Activated CD4-positive, alpha-beta T cell treated with anti-CD3 and anti-CD28 coated beads, Interleukin-2, amount 50 U/mL, for 24 hours (primary cell): ENCODE measurements at regions not wholly inside any gene's neighbourhood (a gene's known extent, or its start where the extent isn't known, plus 50 kb on each side); places are given as distances from the start of the nearest gene placed in this dataset.
"Not testable (repeated sequence)": the region's sequence is repeated elsewhere in the genome, so short reads cannot be mapped to it uniquely, and the experiment has no call there.

Experiments used
- DNase-seq, 2 donors: peaks; one replicate each; pipeline ENCODE4 v3.0.0-alpha.2; 2020; ENCODE audit warnings: low read depth in 1 of 2, low spot score in 1 of 2

DNA sequence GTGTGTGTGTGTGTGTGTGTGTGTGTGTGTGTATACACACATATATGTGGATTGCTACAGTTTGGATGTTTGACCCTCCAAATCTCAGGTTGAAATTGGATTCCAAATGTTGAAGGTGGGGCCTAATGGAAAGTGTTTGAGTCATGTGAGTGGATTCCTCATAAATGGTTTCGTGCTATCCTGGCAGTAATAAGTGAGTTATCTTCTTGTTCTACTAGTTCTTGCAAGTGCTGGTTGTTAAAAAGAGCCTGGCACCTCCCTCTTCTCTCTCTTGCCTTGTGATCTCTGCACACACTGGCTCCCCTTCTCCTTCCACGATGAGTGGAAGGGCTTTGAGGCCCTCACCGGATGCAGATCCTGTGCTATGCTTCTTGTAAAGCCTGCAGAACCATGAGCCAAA, 344.1 kb downstream of the SH2D1A start:
- DNase-seq = no peak

GRCh38 chrX:124699876-124700275, 353.5 kb downstream of the SH2D1A start:
- no peak for DNase-seq

DNA sequence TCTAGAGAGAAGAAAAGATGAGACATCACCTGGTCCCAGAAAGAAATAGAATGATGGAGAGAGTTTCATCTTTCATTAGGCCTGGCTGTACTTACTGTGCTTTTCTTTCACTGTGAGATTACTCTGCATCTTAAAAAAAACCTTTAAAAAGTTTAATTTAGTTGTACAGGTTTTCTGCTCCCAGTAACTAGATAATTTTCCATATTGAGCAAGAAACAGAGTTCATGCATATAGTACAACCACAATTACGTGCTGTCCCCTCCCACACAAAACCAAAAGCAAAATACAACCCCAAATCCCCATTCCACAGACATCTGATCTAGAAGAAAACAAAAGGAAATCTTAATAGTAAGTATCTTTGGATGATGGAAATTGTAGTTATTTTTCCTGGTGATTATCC, 371.2 kb downstream of the SH2D1A start:
- no peak for DNase-seq

DNA sequence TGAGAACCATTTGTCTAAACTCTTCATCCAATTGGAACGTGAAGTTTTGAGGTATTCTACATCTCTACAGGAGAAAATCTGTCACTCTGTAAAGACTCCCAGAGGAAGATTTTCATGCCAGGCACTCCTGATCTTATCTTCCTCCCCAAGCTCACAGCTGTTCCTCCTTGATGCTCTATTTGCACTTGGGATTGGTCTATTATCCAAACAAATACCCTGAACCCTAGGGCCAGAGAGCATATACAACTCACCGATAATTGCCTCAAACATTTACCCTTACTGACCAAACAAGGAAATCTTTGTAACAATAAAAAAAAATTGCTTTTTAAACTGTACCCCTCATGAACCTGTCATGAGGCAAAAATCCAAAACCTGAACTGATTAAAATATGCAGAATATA, 372.7 kb downstream of the SH2D1A start:
- DNase-seq = no peak

GRCh38 chrX:124720532-124720931, 374.2 kb downstream of the SH2D1A start:
- DNase-seq = no peak

DNA sequence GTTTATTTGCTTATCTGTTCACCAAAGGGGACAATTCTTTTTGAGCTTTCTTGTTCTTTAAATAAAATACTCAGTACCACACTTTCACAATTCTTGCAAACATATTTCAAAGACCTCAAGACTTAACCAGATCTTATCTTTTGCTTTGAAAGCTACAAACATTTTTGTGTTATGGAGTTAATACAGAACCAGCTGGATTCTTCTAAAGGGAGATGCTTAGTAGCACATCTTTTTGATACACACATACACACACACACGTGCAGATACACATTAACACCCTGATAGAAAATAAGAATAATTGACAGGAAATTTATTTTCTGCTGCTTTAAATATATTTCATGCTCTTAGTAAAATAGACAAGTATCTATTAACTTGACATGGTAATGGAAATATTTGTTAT, 379.1 kb downstream of the SH2D1A start:
- DNase-seq = no peak

- DNase-seq = no peak
Measured at GRCh38 chrX:124726292-124726691, 379.9 kb downstream of the SH2D1A start.

DNA sequence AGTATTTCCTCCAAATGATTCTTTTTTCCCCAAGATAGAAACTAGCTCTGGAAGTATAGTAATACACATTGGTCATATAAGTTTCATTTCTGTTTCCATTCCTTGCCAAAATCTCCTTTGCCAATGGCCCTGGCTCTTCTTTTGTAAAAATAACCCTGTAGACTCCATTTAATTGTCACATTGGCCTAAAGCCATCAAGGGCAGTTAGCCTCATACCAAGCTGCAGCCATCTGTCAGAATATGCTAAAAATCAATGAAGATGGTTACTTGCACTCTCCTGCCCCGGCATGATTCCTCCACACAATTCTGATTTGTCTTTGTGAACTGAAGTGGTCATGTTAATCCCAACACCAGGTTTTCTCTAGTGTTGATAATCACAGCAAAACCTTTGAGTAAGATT, 380.5 kb downstream of the SH2D1A start:
- no peak for DNase-seq

DNA sequence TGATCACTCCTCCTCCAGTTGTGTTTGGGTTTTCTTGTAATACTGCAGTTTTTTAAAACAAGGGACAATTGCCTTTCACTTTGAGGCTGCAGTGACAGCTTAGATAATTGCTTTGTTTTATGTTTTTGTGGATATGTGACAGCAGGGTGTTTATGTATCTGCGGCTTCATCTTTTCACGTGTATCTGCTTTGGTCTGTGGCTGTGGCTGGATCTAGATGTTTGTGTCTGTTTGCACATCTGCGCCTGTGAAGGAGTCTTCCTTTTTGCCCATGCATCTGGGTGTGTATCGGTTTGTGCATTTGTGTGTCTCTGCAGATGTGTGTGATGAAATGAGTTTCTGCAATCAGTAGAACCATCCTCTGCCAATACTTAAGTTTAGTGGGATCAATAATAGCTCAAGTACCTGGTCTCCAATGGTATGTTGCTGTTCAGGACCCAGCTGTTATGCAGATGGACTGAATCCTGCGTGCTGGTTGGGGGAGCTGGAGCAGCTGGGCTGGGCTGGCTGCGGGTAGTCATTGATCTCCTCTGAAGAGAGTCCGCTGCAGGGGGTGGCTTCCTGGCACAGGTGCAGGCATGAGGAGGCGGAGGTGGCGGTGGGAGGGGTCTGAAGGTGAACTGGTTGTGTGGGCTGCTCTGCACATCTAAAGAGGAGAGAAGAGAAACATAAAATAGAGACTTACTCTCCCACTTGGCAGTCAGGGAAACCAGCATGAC, 390.3 kb downstream of the SH2D1A start:
- DNase-seq = peak in 1 of 2 donors; percentile 0

DNA sequence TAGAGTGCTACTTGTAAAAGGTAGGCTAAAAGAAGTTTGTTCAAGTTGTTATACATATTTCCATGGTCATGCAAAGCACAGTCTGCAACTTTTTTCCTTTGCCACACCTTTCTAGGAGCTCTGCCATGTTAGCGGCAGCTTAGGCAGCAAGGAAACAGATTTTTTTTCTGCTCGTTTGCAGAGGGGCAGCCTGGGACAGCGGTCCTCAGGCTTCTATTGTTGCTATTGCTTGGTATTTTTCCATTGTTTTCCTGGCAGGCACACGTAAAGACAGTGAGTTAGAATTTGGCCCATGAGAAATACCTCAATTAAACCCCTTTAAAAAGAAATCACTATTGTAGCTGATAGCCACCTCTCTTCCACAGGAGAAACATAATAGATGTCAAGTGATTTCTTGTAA, 391.4 kb downstream of the SH2D1A start:
- DNase-seq = no peak

DNA sequence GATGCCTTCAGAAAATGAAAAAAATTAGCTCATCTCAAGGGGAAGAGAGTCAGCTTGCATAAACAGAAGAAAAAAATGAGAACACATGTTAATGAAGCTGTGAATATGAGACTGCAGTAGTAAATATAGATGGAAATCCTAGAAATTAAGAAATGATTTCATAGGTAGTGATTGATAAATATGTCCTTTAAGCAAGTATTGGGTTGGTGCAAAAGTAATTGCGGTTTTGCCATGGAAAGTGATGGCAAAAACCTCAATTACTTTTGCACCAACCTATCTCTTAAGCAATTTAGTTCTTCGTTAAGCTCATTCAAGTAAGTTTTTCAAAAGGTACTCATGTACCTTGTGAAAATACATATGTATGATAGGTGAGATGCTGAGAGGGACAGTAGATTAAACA, 400.9 kb downstream of the SH2D1A start:
- DNase-seq = no peak

- DNase-seq = no peak
Measured at GRCh38 chrX:124764354-124764753, 418.0 kb downstream of the SH2D1A start.

GRCh38 chrX:124769166-124769565, 422.8 kb downstream of the SH2D1A start:
- no peak for DNase-seq

GRCh38 chrX:124771292-124771691, 424.9 kb downstream of the SH2D1A start:
- no peak for DNase-seq

DNA sequence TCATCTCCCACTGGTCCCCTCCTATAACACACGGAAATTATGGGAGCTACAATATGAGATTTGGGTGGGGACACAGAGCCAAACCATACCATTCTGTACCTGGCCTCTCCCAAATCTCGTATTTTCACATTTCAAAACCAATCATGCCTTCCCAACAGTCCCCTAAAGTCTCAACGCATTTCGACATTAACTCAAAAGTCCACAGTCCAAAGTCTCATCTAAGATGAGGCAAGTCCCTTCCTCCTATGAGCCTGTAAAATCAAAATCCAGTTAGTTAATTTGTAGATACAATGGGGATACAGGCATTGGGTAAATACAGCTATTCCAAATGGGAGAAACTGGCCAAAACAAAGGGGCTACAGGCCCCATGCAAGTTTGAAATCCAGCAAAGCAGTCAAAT, 441.9 kb downstream of the SH2D1A start:
- DNase-seq = not testable (repeated sequence)

GRCh38 chrX:124789874-124790273, 443.5 kb downstream of the SH2D1A start:
- not testable (repeated sequence) for DNase-seq

DNA sequence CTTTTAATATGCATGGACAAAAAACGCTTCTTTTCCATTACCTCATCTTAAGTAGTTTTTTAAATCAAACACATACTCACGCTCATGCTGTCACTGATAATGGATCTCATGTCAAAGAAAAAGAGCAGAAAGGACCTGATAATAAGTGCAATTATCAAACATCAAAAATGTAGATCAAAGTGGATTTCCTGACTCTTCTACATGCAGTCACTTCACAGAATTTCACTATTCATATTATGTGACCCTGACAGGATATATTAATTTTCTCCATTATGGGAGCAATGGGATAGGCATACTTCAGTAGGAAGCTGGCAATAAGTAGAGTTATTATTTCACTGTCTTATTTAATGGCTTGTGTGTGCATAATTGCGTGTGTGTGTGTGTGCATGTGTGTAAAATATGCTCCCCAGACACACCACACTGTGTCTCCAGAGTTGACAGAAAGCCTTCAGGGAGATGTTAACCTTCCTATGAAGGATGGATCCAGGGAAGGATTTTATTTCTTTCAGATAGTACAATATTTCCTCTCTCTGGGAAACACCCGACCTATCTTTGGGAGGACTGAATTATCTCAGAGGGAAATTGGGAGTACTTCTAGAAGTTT, 445.2 kb downstream of the SH2D1A start:
- no peak for DNase-seq

DNA sequence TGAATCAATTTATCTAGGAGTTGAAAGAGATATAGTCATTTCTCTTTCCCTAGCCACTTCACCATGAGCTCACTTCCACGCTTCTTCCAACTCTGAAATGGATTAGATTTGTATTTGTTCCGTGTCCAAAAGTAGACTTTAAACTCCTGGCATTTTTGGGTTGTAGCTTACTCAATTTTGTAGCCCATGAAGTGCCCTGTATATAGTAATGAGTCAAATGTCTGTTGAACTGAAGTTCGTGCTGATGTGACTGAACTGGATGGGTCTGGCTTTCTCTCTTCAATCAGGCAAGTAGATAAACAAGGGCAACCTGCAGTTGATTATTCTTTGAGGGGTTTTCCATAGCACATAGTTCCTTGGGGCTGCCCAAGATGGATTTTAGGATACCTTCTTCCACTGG, 450.6 kb downstream of the SH2D1A start:
- DNase-seq = no peak

- DNase-seq = no peak
Measured at GRCh38 chrX:124804962-124805361, 458.6 kb downstream of the SH2D1A start.

DNA sequence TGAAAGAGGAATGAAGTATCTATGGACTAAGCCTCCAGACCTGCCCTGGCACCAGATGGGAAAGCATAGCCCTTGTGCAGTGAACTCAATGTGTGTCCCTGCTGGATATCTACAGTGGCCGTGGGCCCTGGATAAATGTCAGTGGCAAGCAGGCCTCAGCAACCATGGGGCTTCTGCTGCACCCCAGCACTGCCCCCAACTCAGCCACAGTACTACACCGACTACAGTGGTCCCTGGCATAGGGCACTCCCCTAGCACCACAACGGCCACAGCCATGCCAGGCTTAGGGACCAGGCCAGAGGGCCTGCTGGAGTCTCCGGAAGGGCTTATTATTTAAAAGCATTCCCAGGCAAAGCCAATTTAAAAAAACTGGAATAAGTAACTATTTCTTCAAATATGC, 459.1 kb downstream of the SH2D1A start:
- DNase-seq = no peak

GRCh38 chrX:124814106-124814505, 467.7 kb downstream of the SH2D1A start:
- no peak for DNase-seq

DNA sequence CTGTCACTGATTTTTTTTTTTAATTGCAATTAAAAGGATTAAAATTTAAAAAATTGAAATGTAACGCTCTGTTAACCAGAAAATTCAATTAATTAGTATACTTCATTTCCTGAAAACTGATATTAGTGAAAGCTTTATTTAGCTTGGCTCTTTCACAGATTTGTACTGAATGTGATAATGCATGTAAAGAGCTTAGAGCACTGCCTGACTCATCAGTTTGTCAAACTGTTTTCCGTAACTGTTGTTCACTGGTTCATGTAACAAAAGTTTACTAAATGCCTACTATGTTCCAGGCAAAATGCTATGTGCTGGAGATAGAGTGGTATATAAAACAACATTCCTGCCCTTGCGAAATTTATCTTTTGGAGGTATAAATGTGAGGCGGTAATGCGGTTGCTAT, 471.7 kb downstream of the SH2D1A start:
- no peak for DNase-seq

- no peak for DNase-seq
Measured at GRCh38 chrX:124818764-124819163, 472.4 kb downstream of the SH2D1A start.
